Limb (tissue), 2 donors: ENCODE measurements at regions not wholly inside any gene's neighbourhood (a gene's known extent, or its start where the extent isn't known, plus 50 kb on each side); places are given as distances from the start of the nearest gene placed in this dataset.

Experiments used
- DNase-seq, 2 donors: peaks; one replicate each; pipeline ENCODE4 v3.0.0-alpha.2; 2016; ENCODE audit errors: extremely low spot score in 2 of 2

DNA sequence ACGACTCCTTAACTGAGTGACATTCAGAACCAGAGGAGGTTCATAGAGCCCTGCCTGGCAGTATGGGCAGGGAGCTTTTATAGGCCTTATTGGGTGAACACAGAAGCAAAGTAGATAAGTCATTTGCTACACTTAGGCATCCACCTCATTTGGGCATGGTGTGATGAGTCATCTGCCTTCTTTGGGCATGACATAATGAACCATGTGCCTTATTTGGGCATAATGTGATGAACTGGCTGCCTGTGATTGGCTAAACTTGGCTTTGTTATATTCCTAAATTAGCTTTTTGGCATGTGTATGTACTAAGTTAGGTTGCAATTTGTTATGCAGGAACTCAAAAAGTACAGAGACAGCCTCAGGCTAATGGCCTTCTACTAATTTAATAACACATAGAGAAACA, 2210.2 kb upstream of the PCDH20 start:
- no peak for DNase-seq

DNA sequence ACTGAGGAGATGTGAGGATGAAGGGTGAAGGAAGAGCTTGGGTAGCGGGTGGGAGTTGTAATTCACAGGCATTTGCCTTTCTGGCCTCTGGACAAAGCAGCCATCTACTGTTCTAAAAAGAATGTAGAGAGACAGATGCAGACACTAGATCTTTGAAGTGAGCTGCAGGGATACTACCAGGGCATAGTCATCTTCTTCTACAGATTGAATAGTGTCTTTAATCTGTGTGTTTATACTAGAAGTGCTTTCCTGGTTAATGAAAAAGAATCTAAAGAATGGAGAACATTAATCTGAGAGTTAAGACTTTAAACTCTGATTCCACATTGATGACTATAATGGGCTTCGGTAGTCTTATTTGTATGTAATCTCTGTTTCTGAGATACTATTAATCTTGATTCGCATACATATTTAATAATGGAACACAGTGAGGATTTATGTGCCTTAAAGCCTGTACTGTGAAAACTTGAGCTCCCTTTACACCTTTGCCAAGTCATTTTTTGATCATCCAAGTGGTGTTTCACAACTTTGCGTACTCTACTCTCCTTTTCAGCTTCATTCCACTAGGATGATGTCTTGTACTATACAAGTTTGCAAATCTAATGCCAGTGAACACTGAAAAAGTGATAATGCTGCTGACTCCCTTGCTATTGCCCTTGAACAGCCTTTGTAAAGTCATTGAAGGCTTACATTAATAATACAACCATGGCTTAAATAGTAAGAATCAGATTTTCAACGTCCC, 2199.4 kb upstream of the PCDH20 start:
- no peak for DNase-seq

DNA sequence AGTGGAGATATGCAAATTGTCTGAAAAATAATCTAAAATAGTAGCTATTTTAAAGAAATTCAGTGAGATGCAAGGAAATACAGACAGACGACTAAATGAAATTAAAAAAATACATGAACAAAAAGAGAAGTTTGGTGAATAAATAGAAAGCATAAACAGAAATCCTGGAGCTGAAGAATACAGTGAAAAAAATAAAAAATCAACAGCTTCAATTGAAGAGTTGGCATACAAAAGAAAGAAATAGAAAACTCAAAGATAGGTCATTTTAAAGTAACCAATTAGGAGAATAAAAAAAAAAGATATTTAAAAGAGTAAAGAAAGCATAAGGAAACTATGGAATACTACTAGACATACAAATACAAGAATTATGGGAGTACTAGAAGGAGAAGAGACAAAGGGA, 2191.5 kb upstream of the PCDH20 start:
- DNase-seq = no peak

GRCh38 chr13:63605962-63606361, 2190.3 kb upstream of the PCDH20 start:
- DNase-seq = no peak

DNA sequence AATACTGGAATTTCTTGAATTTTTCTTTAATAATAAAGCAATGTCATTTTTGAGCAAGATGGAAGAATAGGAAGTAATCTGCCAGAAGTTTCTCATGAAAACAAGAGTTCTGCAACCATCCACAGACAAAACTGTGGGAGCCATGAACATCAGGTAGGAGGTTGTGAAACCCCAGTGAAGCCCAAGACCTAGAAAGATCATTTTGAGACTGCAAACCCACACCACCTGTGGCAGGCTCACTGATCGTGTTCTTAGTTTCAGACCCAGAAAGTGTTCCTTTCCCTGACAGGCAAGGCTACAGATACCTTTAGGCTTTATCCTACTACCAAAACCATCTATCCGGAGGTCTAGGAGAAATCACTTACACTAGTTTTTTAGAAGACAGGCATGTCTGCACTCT, 2189.8 kb upstream of the PCDH20 start:
- no peak for DNase-seq

DNA sequence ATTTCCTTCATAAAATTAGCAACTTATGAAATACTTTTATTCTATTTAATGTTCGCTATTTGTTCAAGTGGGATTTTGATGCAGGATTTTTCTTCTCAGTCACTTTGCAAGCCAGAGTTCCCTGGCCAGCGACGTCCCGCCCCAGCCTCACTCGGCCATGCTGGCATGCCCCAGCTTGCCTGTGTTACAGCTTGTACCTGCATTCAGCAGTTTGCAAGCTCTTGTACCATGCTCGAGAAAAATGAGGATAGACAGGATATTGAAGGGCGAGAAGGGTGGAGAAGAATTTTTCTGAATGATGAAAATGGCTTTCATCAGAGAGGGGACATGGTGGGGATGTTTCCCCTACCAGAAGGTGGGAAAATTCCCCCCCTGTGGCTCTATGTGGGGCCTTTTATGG, 2180.2 kb upstream of the PCDH20 start:
- no peak for DNase-seq

GRCh38 chr13:63586467-63586866, 2170.8 kb upstream of the PCDH20 start:
- DNase-seq = no peak

- no peak for DNase-seq
Observed at GRCh38 chr13:63578796-63579195, 2163.1 kb upstream of the PCDH20 start.

- no peak for DNase-seq
Observed at GRCh38 chr13:63567031-63567430, 2151.4 kb upstream of the PCDH20 start.

- DNase-seq = no peak
Observed at GRCh38 chr13:63554157-63554556, 2138.5 kb upstream of the PCDH20 start.

DNA sequence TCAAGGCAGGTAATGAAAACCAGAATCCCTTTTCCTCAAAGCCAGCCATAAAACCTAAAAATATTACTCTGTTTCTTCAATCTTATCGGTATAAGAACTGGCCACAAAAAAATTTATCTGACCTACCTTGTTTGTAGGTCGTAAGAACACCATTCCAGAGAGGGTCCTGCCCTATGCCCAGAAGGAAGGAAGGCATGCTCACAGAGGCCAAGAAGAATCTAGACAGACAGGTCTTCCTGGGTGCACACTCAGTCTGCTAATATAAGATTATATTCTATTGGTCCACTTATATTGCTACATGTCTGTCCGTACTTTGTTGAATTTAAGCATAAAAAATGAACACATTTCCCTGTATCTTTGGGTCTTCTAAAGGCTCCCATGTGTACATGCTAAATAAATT, 2136.1 kb upstream of the PCDH20 start:
- no peak for DNase-seq

DNA sequence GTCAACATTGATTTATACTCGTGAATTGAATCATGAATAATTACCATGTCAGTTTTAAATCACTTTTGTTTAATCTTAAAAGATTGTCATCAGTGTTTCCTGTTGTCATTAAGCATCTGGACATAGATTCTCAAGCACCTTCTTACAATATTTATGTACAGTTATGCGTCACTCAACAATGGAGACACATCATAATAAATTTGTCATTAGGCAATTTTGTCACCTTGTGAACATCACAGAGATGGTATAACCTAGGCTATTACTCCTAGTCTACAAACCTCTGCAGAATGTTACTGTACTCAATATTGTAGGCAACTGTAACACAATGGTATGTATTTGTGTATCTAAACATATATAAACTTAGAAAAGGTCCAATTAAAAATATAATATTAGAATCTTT, 2130.9 kb upstream of the PCDH20 start:
- DNase-seq = no peak

DNA sequence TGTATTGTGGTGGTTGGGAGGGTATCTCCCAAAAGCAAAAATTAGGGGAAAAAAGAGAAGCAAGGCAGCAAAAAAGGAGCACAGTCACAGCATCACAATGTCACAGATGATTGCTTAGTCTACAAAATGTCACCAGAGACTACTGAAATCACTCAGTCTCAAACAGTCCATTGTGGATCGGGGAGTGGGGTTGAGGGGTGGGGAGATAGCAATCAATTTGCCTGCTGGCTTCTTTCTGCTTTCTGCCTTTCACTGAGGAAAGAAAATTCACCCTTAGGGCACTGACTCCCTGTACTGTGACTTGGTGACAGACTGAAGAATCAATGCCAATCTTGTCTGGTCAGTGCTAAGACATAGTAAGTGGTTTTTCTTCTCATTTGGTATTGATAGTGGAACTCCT, 2127.1 kb upstream of the PCDH20 start:
- DNase-seq = no peak

- DNase-seq = no peak
Observed at GRCh38 chr13:63541336-63541735, 2125.7 kb upstream of the PCDH20 start.

GRCh38 chr13:63540061-63540460, 2124.4 kb upstream of the PCDH20 start:
- DNase-seq = no peak

DNA sequence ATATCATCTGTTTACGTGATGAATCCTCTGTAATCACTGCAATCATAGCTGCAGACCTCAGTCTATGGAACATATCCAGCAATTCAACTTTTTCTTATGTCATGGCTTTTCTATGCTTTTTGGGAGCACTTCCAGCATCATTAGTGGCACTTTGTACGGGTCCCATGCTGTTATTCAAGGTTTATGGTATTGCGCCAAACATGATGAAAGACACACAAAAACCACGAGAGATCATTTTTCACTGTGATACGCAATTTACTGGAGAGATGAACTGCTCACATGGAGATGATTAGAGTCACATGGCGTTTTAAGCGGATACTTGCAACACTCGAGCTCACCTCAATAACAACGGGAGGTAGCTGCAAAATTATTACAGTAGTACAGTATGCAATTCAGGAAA, 2101.7 kb upstream of the PCDH20 start:
- peak in 1 of 2 donors; percentile 51 for DNase-seq

DNA sequence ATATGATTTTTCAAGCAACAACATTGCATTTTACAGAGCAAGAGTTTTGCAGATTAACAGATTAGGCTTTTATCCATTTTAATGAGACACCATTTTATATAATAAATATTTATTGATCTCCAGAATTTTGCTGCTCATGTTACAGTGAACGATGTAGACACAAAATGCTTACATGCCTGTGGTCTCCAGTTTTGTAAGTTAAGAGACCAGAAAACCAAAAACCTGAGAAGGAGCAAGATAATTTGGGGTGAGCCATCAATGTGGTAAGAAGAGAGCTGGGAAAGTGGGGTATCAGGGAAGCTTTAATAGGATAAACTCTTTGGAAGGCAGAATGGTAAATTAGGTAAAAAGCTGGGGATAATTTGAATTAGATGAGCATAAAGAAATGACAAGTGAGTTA, 2100.5 kb upstream of the PCDH20 start:
- DNase-seq = no peak

DNA sequence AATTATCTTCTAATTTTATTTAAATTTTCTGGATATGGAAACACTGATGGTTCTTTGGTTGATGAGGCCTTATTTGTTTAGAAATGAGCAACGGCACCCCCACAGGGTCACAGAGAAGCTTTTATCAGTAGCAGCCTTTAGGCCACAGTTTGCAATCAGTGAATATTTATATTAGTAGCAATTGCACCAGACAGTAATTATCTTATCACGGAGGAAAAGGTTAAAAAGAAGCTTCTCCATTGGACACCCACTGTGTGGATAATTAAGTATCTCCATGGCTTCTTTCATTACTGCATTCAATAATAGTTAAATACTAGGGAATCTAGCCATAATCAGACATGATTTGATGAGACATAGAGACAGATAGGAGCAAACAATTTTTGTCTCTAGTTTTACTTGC, 2099.2 kb upstream of the PCDH20 start:
- no peak for DNase-seq

GRCh38 chr13:63512095-63512494, 2096.4 kb upstream of the PCDH20 start:
- no peak for DNase-seq

DNA sequence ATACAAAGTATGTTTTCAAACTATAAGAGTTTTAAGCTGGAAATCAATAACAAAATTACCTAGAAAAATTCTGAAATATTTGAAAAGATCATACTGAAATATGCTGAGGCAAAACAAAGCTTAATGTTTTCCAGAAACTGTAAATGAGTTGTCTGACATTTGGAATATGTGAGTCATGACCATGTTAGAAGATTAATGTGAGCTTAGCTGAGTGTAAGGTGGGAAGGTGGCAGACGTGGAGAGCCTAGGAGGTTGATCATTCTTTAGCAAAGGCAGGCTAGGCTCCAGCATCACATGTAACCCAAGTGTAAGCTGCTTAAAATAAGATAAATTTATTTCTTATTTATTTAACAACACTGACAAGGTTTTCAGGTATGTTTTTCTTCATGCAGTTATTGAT, 2086.1 kb upstream of the PCDH20 start:
- DNase-seq = no peak

DNA sequence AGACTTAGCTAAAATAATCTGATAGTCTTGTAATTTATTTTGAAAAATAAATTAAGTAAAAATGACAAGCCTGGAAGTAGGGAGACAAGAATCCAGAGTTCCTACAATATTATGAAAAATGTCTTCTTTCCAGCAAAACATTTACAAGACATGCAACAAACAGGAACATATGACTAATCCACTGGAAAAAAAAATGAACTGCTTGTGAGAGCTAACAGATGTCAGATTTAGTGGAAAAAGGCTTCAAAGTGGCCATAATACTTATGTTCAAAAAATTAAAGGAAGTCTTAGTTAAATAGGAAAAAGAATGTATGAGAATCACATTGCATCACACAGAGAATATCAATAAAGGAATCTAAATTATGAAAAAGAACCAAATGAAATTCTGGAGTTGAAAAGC, 2082.0 kb upstream of the PCDH20 start:
- no peak for DNase-seq

DNA sequence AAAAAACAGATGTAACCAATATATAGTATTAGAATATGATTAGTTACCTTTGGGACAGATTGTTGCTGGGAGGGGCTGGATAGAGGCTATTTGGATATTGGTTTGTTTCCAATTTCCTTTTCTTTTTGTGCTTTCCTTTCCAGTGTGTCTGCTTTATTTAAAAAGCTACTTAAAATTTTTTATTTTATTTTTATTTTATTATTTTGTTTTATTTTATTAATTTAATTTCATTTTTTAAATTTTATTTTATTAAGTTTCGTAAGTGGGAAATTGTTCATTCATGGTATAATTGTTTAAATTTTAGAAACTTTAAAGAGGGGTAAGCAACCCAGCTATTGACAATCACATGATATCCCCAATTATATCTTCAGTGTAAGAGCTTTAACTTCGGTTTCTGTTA, 2077.0 kb upstream of the PCDH20 start:
- DNase-seq = no peak

DNA sequence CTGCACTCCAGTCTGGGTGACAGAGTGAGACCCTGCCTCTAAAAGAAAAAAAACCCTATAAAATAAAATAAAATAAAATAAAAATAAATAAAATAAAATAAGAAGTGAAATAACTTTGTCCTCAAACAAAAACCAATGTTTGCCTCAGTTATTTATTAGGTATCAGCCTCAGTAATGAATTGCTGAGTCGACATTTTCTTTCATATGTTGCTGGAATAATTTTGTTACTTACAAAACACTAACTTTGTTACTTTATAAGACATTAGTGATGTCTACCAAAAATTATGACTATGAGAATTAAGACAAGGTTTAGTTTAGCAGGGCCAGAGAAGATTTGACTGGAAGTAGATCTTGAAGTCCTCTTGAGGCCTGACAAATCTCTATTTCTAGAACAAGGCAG, 2074.5 kb upstream of the PCDH20 start:
- DNase-seq = no peak

GRCh38 chr13:63481334-63481733, 2065.7 kb upstream of the PCDH20 start:
- peak in 1 of 2 donors; percentile 18 for DNase-seq
